ENCODE measurements at regions not wholly inside any gene's neighbourhood (a gene's known extent, or its start where the extent isn't known, plus 50 kb on each side); places are given as distances from the start of the nearest gene placed in this dataset.

DNA sequence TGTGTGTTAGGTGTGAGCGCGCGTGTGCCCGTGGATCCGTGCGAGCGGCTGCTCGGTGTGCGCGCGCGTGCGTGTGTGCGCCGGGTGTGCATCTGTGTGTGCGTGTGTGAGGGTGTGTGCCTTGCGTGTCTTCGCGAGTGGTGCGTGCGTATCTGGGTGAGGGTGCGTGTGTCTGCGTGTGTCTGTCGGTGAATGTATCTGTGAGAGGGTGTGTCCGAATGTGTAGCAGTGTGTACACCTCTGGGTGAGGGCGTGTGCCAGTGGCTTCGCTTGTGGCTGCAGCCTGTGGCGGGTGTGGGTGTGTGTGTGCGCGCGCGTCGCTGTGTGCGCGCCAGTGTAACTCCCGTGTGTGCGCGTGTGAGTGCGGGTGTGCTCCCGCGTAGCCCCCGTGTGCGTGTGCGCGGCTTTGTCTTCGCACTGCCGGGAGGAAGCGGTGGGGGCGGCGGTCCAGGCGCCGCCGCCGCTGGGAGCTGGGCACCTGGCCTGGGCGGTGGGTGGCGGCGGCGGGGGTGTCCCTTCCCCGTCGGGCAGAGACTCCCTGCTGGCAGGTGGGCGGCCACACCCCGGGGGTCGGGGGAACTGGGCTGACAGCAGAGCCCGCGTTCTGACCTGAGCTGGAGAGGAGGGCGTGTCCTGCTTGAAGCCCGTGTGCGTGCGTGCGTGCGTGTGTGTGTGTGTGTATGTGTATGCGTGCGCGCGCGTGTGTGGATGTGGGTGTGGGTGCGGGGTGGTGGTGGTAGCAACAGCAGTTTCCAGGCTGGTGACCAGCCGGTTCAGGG lies 61.3 kb upstream of the EPB41L1 start:
- Histone ChIP-seq H3K9me3 (replicated peaks; ENCODE audit: control insufficient read depth, low read depth, low read length) (no peaks in the 10 kb centered on the region), H3K4me3 (ENCODE audit: low read length) (peak overlapping the region; percentile 55), H3K27me3 (ENCODE audit: control insufficient read depth, insufficient read depth, low read length) (peaks cover 33% of the 10 kb centered on the region), H3K4me1 (ENCODE audit: control insufficient read depth, insufficient read depth, low read length) (peaks cover 30% of the 10 kb centered on the region), H3K36me3 (ENCODE audit: control insufficient read depth, insufficient read depth, low read length) (no peaks in the 10 kb centered on the region), H3K27ac (ENCODE audit: low read length) (no peak overlapping the region)
- DNase-seq, result peak; percentile 54
- 1% methylated on average over 71 of the region's 78 CpGs for WGBS (ENCODE audit: insufficient coverage)

DNA sequence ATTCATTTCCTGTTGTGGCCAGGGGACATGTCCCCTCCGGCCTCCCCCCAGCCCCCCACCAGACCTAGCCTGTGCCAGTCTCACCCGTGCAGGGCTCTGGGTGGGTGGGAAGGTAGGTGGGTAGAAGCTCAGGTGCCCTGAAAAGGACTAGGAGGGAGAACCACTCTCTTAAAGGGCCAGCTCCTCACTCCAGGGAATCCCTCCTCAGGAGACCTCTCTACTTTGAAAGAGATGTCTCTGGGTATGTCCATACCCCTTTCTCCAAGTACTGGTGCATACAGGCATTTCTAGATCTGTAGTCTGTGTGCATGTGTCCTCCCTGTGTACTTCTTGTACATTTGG lies 60.8 kb upstream of the EPB41L1 start:
- Histone ChIP-seq H3K27ac (ENCODE audit: low read length) (peak overlapping the region; percentile 26), H3K36me3 (ENCODE audit: control insufficient read depth, insufficient read depth, low read length) (no peaks in the 10 kb centered on the region), H3K4me1 (ENCODE audit: control insufficient read depth, insufficient read depth, low read length) (peaks cover 36% of the 10 kb centered on the region), H3K27me3 (ENCODE audit: control insufficient read depth, insufficient read depth, low read length) (peaks cover 33% of the 10 kb centered on the region), H3K4me3 (ENCODE audit: low read length) (peak overlapping the region; percentile 55), H3K9me3 (replicated peaks; ENCODE audit: control insufficient read depth, low read depth, low read length) (no peaks in the 10 kb centered on the region)
- WGBS (ENCODE audit: insufficient coverage), result no CpG with 5 or more reads among the region's 2 CpGs
- no peak for DNase-seq

DNA sequence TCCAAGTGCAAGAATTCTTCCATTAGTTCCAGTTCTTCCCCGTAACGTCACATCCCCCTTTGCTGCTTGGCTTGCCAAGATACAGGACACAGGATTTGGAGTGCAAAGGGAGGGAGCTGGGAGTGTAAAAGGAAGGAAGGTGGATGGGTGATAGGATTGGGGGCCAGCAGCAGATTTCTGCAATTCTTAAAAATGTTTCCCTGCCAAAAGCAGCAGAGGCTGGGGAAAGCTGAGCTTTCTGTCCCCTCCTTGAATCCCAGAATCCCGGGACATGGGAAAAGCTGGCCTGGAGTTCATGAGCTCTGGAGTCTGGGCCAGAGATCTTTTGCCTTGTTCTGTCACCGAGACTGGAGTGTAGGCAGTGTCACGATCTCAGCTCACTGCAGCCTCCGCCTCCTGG lies 60.0 kb upstream of the EPB41L1 start:
- Histone ChIP-seq H3K4me1 (ENCODE audit: control insufficient read depth, insufficient read depth, low read length) (peaks cover 36% of the 10 kb centered on the region), H3K27me3 (ENCODE audit: control insufficient read depth, insufficient read depth, low read length) (peaks cover 32% of the 10 kb centered on the region), H3K4me3 (ENCODE audit: low read length) (peak overlapping the region; percentile 1), H3K27ac (ENCODE audit: low read length) (peak overlapping the region; percentile 69), H3K9me3 (replicated peaks; ENCODE audit: control insufficient read depth, low read depth, low read length) (no peaks in the 10 kb centered on the region), H3K36me3 (ENCODE audit: control insufficient read depth, insufficient read depth, low read length) (no peaks in the 10 kb centered on the region)
- DNase-seq, result peak; percentile 92
- WGBS (ENCODE audit: insufficient coverage), result 18% methylated on average over 4 of the region's 6 CpGs

DNA sequence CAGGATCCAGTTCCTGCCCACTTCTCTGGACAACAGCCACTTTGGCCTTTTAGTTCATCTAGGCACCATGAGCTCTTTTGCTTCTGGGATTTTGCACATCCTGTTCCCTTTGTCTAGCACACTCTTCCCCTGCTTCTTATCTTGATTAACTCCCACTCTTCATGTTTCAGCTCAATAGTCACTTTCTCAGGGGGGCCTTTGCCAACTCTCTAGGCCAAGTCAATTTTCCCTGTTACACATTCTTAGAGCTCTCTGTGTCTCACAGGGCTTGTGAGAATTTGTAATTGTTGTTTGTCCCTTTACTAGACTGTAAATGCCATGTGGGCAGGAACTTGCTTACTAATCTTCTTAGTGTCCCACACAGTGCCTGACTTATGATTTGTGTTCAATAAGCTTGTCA lies 58.1 kb upstream of the EPB41L1 start:
- Histone ChIP-seq H3K36me3 (ENCODE audit: control insufficient read depth, insufficient read depth, low read length) (no peaks in the 10 kb centered on the region), H3K4me1 (ENCODE audit: control insufficient read depth, insufficient read depth, low read length) (peaks cover 53% of the 10 kb centered on the region), H3K27me3 (ENCODE audit: control insufficient read depth, insufficient read depth, low read length) (peaks cover 19% of the 10 kb centered on the region), H3K27ac (ENCODE audit: low read length) (no peak overlapping the region), H3K9me3 (replicated peaks; ENCODE audit: control insufficient read depth, low read depth, low read length) (no peaks in the 10 kb centered on the region), H3K4me3 (ENCODE audit: low read length) (no peak overlapping the region)
- DNase-seq, result no peak

DNA sequence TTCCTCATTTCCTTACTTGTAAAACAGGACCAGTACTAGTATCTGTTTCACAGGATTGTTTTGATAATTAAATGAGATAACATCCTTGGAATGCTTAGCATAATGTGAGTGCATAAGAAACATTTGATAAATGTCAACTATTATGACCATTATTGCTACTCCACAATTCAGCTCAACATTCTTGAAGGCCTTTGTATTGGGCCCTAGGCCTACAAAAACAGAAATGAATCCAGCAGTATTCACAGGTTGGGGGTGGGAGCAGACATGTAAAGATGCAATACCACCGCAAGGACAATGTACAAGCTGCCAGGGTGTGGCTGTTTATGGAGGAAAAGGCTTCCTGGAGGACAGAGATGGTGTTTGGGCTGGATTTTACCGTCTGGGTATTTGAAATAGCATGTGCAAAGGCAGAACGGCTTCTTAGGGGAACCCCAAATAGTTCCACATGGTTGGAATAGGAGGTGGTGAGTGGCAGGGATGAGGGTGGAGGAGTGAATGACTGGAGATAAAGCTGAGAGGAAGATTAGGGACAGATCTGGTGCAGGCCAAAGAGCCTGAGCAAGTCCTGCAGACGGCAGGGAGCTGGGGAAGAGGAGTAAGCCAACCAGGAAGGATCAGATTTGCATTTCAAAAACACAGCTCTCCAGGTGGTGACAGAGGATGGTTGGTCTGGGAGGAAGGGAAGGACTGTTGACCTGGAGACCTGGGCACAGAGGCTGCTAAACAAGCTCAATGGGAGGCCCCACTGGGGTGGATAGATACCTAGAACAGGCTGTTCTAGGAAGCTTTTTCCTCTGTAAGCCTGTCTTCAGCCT lies 57.0 kb upstream of the EPB41L1 start:
- Histone ChIP-seq H3K4me1 (ENCODE audit: control insufficient read depth, insufficient read depth, low read length) (peaks cover 53% of the 10 kb centered on the region), H3K4me3 (ENCODE audit: low read length) (no peak overlapping the region), H3K9me3 (replicated peaks; ENCODE audit: control insufficient read depth, low read depth, low read length) (no peaks in the 10 kb centered on the region), H3K27me3 (ENCODE audit: control insufficient read depth, insufficient read depth, low read length) (peaks cover 11% of the 10 kb centered on the region), H3K27ac (ENCODE audit: low read length) (peak overlapping the region; percentile 29), H3K36me3 (ENCODE audit: control insufficient read depth, insufficient read depth, low read length) (no peaks in the 10 kb centered on the region)
- no peak for DNase-seq
- WGBS (ENCODE audit: insufficient coverage), result 40% methylated on average over 4 of the region's 4 CpGs

DNA sequence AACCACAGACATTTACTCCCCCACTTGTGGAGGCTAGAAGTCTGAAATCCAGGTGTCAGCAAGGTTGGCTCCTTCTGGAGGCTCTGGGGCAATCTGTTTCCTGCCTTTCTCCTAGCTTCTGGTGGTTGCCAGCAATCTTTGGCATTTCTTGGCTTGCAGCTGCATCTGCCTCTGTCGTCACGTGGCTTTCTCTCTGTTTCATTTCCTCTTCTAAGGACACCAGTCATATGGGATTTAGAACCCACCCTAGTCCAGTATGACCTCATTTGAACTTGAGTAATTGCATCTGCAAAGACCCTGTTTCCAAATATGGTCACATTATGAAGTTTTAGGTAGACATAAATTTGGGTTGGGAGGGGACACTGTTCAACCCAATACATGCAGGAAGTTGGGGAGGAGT lies 56.2 kb upstream of the EPB41L1 start:
- 19% methylated on average over 2 of the region's 2 CpGs for WGBS (ENCODE audit: insufficient coverage)
- H3K36me3 ChIP-seq (ENCODE audit: control insufficient read depth, insufficient read depth, low read length), result no peaks in the 10 kb centered on the region
- H3K27ac ChIP-seq (ENCODE audit: low read length), result peak overlapping the region; percentile 29
- peak; percentile 76 for DNase-seq
- no peaks in the 10 kb centered on the region for H3K9me3 ChIP-seq (replicated peaks; ENCODE audit: control insufficient read depth, low read depth, low read length)
- H3K4me1 ChIP-seq (ENCODE audit: control insufficient read depth, insufficient read depth, low read length), result peaks cover 56% of the 10 kb centered on the region
- H3K4me3 ChIP-seq (ENCODE audit: low read length), result no peak overlapping the region
- H3K27me3 ChIP-seq (ENCODE audit: control insufficient read depth, insufficient read depth, low read length), result peaks cover 5% of the 10 kb centered on the region

DNA sequence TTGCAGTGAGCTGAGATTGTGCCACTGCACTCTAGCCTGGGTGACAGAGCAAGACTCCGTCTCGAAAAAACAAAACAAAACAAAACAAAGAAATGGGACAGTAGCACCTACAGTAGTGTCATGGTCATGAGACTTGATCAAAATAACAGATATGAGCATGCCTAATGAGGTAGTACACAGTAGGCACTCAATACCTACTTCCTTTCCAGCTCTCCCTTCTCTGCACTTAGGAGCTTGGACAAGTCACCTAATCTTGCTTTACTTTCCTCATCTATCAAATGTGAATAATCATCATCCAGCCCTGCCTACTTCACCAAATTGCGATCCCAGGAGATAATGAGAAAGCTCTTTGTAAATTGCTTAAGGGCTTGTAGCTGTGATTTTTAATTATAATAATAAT lies 55.4 kb upstream of the EPB41L1 start:
- Histone ChIP-seq H3K4me3 (ENCODE audit: low read length) (no peak overlapping the region), H3K36me3 (ENCODE audit: control insufficient read depth, insufficient read depth, low read length) (no peaks in the 10 kb centered on the region), H3K4me1 (ENCODE audit: control insufficient read depth, insufficient read depth, low read length) (peaks cover 51% of the 10 kb centered on the region), H3K9me3 (replicated peaks; ENCODE audit: control insufficient read depth, low read depth, low read length) (no peaks in the 10 kb centered on the region), H3K27me3 (ENCODE audit: control insufficient read depth, insufficient read depth, low read length) (peaks cover 3% of the 10 kb centered on the region), H3K27ac (ENCODE audit: low read length) (no peak overlapping the region)
- WGBS (ENCODE audit: insufficient coverage), result no CpG with 5 or more reads among the region's 3 CpGs
- no peak for DNase-seq

DNA sequence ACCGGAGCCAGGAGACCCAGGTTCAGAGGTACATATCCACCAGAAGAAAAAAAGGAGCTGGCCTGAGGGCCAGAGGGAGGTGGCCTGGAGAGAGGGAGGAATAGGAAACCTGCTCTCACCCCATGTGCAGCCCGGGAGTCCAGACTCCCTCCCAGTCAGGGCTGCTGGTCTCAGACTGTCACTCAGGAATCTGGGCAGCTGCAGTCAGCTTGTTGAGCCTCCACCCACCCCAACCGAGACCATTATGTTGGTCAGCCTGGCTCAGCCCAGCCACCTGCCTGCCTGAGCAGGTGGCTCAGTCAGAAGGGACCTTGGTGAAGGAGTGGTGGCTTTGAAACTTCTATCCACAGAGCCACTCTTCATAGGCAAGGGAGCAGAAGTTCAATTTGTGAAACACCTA lies 53.3 kb upstream of the EPB41L1 start:
- Histone ChIP-seq H3K27me3 (ENCODE audit: control insufficient read depth, insufficient read depth, low read length) (no peaks in the 10 kb centered on the region), H3K4me1 (ENCODE audit: control insufficient read depth, insufficient read depth, low read length) (peaks cover 47% of the 10 kb centered on the region)
- DNase-seq, result peak; percentile 78

DNA sequence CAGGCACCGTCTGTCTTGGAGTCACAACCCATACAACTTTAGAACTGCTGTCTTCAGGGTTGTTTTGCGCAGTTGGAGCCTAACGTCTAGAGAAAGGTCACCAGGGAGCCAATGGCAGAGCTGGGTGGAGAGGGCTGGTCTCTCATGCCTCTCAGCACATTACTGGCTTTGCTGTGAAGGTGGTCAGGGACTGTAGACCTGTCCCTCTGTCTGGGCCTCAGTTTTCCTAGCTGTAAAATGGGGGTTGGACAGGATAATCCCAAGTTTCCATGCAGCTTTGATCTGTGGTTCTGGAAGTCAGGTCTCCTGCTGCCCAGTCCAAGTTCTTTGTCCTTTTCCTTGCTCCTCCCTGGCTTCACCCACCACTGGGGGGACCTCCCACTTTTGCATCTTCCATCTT lies 52.2 kb upstream of the EPB41L1 start:
- H3K27me3 ChIP-seq (ENCODE audit: control insufficient read depth, insufficient read depth, low read length), result no peaks in the 10 kb centered on the region
- DNase-seq, result no peak
- H3K27ac ChIP-seq (ENCODE audit: low read length), result no peak overlapping the region
- H3K36me3 ChIP-seq (ENCODE audit: control insufficient read depth, insufficient read depth, low read length), result no peaks in the 10 kb centered on the region
- H3K4me3 ChIP-seq (ENCODE audit: low read length), result no peak overlapping the region
- no peaks in the 10 kb centered on the region for H3K9me3 ChIP-seq (replicated peaks; ENCODE audit: control insufficient read depth, low read depth, low read length)
- H3K4me1 ChIP-seq (ENCODE audit: control insufficient read depth, insufficient read depth, low read length), result peaks cover 47% of the 10 kb centered on the region
- WGBS (ENCODE audit: insufficient coverage), result 20% methylated on average over 2 of the region's 3 CpGs

More for the DNA sequence above, 53.3 kb upstream of the EPB41L1 start:
- Histone ChIP-seq H3K27ac (ENCODE audit: low read length) (peak overlapping the region; percentile 20), H3K36me3 (ENCODE audit: control insufficient read depth, insufficient read depth, low read length) (no peaks in the 10 kb centered on the region), H3K9me3 (replicated peaks; ENCODE audit: control insufficient read depth, low read depth, low read length) (no peaks in the 10 kb centered on the region), H3K4me3 (ENCODE audit: low read length) (no peak overlapping the region)
- 45% methylated on average over 1 of the region's 3 CpGs for WGBS (ENCODE audit: insufficient coverage)

DNA sequence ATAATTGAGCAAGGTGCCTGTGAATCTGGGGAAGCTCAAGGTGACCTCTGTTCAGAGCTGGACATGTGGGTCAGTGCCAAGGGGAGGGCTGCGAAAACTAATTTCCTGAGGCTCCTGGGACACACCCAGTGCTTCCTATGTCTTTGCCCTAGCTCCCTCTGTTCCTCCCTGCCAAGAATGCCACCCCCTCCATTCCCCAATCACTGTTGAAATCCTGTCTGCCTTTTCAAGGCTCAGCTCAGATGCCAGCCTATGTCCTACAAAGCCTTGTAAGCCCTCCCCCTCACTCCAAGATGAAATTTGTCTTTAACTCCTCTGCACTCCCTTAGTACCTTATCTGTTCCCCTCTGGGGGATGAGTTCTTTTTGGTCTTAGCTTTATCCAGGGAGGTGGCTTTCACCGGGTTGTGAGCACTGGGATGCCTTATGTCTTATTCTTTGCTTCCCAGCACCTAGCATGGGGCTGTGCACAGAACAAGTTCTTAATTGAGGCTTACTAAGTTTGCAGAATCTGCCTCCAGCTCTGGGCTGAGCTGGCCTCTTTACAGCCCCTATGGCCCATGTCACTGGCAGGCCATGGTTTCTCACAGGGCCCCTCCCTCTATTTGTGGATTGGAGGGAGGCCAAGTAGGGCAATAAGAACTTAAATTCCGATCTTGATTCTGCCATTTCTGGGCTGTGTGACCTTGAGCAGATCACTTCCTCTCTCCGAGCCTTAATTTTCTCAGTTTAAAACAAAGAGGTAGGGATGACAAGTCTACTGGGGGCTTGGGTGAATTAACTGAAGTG lies 51.5 kb upstream of the EPB41L1 start:
- H3K36me3 ChIP-seq (ENCODE audit: control insufficient read depth, insufficient read depth, low read length), result no peaks in the 10 kb centered on the region
- no peaks in the 10 kb centered on the region for H3K27me3 ChIP-seq (ENCODE audit: control insufficient read depth, insufficient read depth, low read length)
- no peak overlapping the region for H3K27ac ChIP-seq (ENCODE audit: low read length)
- 44% methylated on average over 2 of the region's 4 CpGs for WGBS (ENCODE audit: insufficient coverage)
- no peak overlapping the region for H3K4me3 ChIP-seq (ENCODE audit: low read length)
- peaks cover 40% of the 10 kb centered on the region for H3K4me1 ChIP-seq (ENCODE audit: control insufficient read depth, insufficient read depth, low read length)
- no peak for DNase-seq
- no peaks in the 10 kb centered on the region for H3K9me3 ChIP-seq (replicated peaks; ENCODE audit: control insufficient read depth, low read depth, low read length)
